HG03025 (cell line): ENCODE measurements at regions not wholly inside any gene's neighbourhood (a gene's known extent, or its start where the extent isn't known, plus 50 kb on each side); places are given as distances from the start of the nearest gene placed in this dataset.

Experiments used
- ATAC-seq: cut with Tn5 transposase; IDR thresholded peaks from one replicate; pipeline ENCODE4 v1.9.1; 2021; ENCODE audit warnings: mild to moderate bottlenecking, moderate library complexity; ENCODE audit not compliant: unreplicated experiment, low FRiP score

GRCh38 chr6:47126647-47127391 is 84.7 kb upstream of the ADGRF1 start:
- no peak for ATAC-seq

- ATAC-seq: no peak
Observed at GRCh38 chr6:47118611-47119010, 76.5 kb upstream of the ADGRF1 start.

GRCh38 chr6:47117314-47117713 is 75.2 kb upstream of the ADGRF1 start:
- ATAC-seq: no peak

- no peak for ATAC-seq
Observed at GRCh38 chr6:47116606-47117005, 74.5 kb upstream of the ADGRF1 start.

GRCh38 chr6:47116086-47116485 is 74.0 kb upstream of the ADGRF1 start:
- ATAC-seq: no peak

GRCh38 chr6:47114460-47114859 is 72.3 kb upstream of the ADGRF1 start:
- no peak for ATAC-seq

GRCh38 chr6:47112317-47112716 is 70.2 kb upstream of the ADGRF1 start:
- no peak for ATAC-seq

- ATAC-seq: no peak
Observed at GRCh38 chr6:47111685-47112084, 69.6 kb upstream of the ADGRF1 start.

GRCh38 chr6:47109281-47109680 is 67.1 kb upstream of the ADGRF1 start:
- ATAC-seq: no peak

GRCh38 chr6:47106721-47107197 is 64.6 kb upstream of the ADGRF1 start:
- no peak for ATAC-seq

GRCh38 chr6:47106216-47106615 is 64.1 kb upstream of the ADGRF1 start:
- no peak for ATAC-seq

- no peak for ATAC-seq
Observed at GRCh38 chr6:47105469-47106178, 63.5 kb upstream of the ADGRF1 start.

- no peak for ATAC-seq
Observed at GRCh38 chr6:47103931-47104330, 61.8 kb upstream of the ADGRF1 start.

GRCh38 chr6:47102331-47102730 is 60.2 kb upstream of the ADGRF1 start:
- ATAC-seq: no peak

- no peak for ATAC-seq
Observed at GRCh38 chr6:47098570-47098993, 56.5 kb upstream of the ADGRF1 start.

- ATAC-seq: peak; percentile 84
Observed at GRCh38 chr6:47097092-47097945, 55.2 kb upstream of the ADGRF1 start.

- no peak for ATAC-seq
Observed at GRCh38 chr6:47096211-47096895, 54.2 kb upstream of the ADGRF1 start.

- ATAC-seq: no peak
Observed at GRCh38 chr6:47094241-47094925, 52.3 kb upstream of the ADGRF1 start.

GRCh38 chr6:47093169-47093568 is 51.0 kb upstream of the ADGRF1 start:
- ATAC-seq: no peak
